H1 (cell line): ENCODE measurements at regions not wholly inside any gene's neighbourhood (a gene's known extent, or its start where the extent isn't known, plus 50 kb on each side); places are given as distances from the start of the nearest gene placed in this dataset.
A peak's percentile ranks its signal among the peaks of the same experiment; 100 is the strongest.

Experiments
- CTCF ChIA-PET: fragments of 300-600 bp; sonication (Branson Sonifier 250); formaldehyde crosslinking; loops from one replicate; lab custom pipeline; 2021; ENCODE audit not compliant: partially characterized antibody; lab: Charles Lee
- POLR2A ChIA-PET: fragments of 300-600 bp; sonication (Branson Sonifier 250); formaldehyde crosslinking; loops from one replicate; lab custom pipeline; 2021; ENCODE audit warnings: inconsistent platforms; ENCODE audit not compliant: partially characterized antibody; lab: Charles Lee
- DNase-seq, 2 experiments: peaks; one replicate each; pipeline versions ENCODE4 v3.0.0 to v3.0.0-alpha.2; 2010 to 2022; ENCODE audit warnings: low spot score in 2 of 2, low read depth in 1 of 2, mixed read lengths in 1 of 2
- FAIRE-seq: peaks from 2 replicates; lab custom pipeline; 2011; peaks lifted over from hg19 to GRCh38; lab: Jason Lieb, UNC
- H2AFZ ChIP-seq: 2 replicates; pipeline ENCODE4 v1.8.1; 2012; ENCODE audit warnings: low read length, inconsistent platforms
- H2AK5ac ChIP-seq: 2 replicates; pipeline ENCODE4 v1.6.1; 2013; ENCODE audit warnings: low read depth, low read length
- H2BK120ac ChIP-seq: replicated peaks from 2 replicates; pipeline ENCODE3; 2013; ENCODE audit warnings: low read depth, low read length, inconsistent platforms
- H2BK12ac ChIP-seq: 2 replicates; pipeline ENCODE4 v1.6.1; 2013; ENCODE audit warnings: low read depth, low read length
- H2BK15ac ChIP-seq: 2 replicates; pipeline ENCODE4 v1.6.1; 2013; ENCODE audit warnings: low read length
- H2BK20ac ChIP-seq: 2 replicates; pipeline ENCODE4 v1.6.1; 2013; ENCODE audit warnings: low read length
- H2BK5ac ChIP-seq: 2 replicates; pipeline ENCODE4 v1.6.1; 2013; ENCODE audit warnings: low read depth, low read length
- H3K14ac ChIP-seq: 2 replicates; pipeline ENCODE4 v1.6.1; 2013; ENCODE audit warnings: inconsistent platforms; ENCODE audit not compliant: insufficient read length
- H3K18ac ChIP-seq: 2 replicates; pipeline ENCODE4 v1.6.1; 2013; ENCODE audit warnings: low read length; ENCODE audit errors: extremely low read depth
- H3K23ac ChIP-seq: 2 replicates; pipeline ENCODE4 v1.6.1; 2013; ENCODE audit warnings: inconsistent platforms; ENCODE audit not compliant: insufficient read length
- H3K23me2 ChIP-seq: 2 replicates; pipeline ENCODE4 v1.6.1; 2013; ENCODE audit warnings: low read depth, low read length
- H3K27ac ChIP-seq: 2 replicates; pipeline ENCODE4 v1.6.1; 2011; ENCODE audit warnings: low read depth, low read length, inconsistent platforms
- H3K27me3 ChIP-seq, 4 experiments: replicated peaks in 1 of 4; 1 replicate in 1 of 4; 2 replicates in 3 of 4; pipeline versions ENCODE4 v1.6.1 to v1.8.1; 2011 to 2013; ENCODE audit warnings: low read length in 3 of 4, mild to moderate bottlenecking in 3 of 4, inconsistent platforms in 2 of 4, mixed read lengths in 2 of 4, moderate library complexity in 1 of 4; ENCODE audit not compliant: control insufficient read depth in 3 of 4, insufficient read depth in 3 of 4; ENCODE audit errors: extremely low read depth in 1 of 4
- H3K36me3 ChIP-seq, 4 experiments: 2 replicates each; pipeline versions ENCODE4 v1.6.1 to v1.8.1; 2011 to 2013; ENCODE audit warnings: mild to moderate bottlenecking in 4 of 4, low read length in 3 of 4, moderate library complexity in 2 of 4, control low read depth in 1 of 4, inconsistent platforms in 1 of 4; ENCODE audit not compliant: insufficient read depth in 4 of 4, control insufficient read depth in 2 of 4
- H3K4ac ChIP-seq: replicated peaks from 2 replicates; pipeline ENCODE3; 2013; ENCODE audit warnings: low read length, low read depth, mixed read lengths, inconsistent platforms; ENCODE audit not compliant: insufficient read length
- H3K4me1 ChIP-seq, 4 experiments: replicated peaks in 1 of 4; 1 replicate in 1 of 4; 2 replicates in 3 of 4; pipeline versions ENCODE4 v1.6.1 to v1.8.1; 2011 to 2013; ENCODE audit warnings: low read length in 3 of 4, inconsistent platforms in 2 of 4, mixed read lengths in 1 of 4; ENCODE audit not compliant: insufficient read depth in 4 of 4, control insufficient read depth in 3 of 4
- H3K4me2 ChIP-seq, 2 experiments: 2 replicates each; pipeline versions ENCODE4 v1.6.1 to v1.8.1; 2011 to 2013; ENCODE audit warnings: low read depth in 2 of 2, low read length in 2 of 2, control low read depth in 1 of 2, inconsistent platforms in 1 of 2, mild to moderate bottlenecking in 1 of 2; ENCODE audit not compliant: insufficient read depth in 1 of 2
- H3K4me3 ChIP-seq, 4 experiments: fragments of 200-600, 300-600 bp in 1 of 4; sonication (generic), shearing (Covaris generic), sonication (Bioruptor Twin) in 1 of 4; 2 replicates each; pipeline versions ENCODE4 v1.5.1 to v1.8.1; 2011 to 2016; ENCODE audit warnings: low read length in 4 of 4, low read depth in 3 of 4, control low read depth in 2 of 4, inconsistent platforms in 2 of 4, mild to moderate bottlenecking in 2 of 4, mixed read lengths in 1 of 4, moderate library complexity in 1 of 4; ENCODE audit not compliant: insufficient read depth in 2 of 4; ENCODE audit errors: extremely low read depth in 1 of 4
- H3K56ac ChIP-seq: replicated peaks from 2 replicates; pipeline ENCODE3; 2013; ENCODE audit warnings: low read depth, mild to moderate bottlenecking, mixed read lengths, low read length, inconsistent platforms; ENCODE audit not compliant: insufficient read length
- H3K79me1 ChIP-seq: 2 replicates; pipeline ENCODE4 v1.6.1; 2013; ENCODE audit warnings: low read depth, low read length, control low read depth
- H3K79me2 ChIP-seq, 2 experiments: 2 replicates each; pipeline versions ENCODE4 v1.6.1 to v1.8.1; 2012 to 2013; ENCODE audit warnings: low read length in 2 of 2, mild to moderate bottlenecking in 2 of 2, inconsistent platforms in 1 of 2; ENCODE audit not compliant: insufficient read depth in 2 of 2, control insufficient read depth in 1 of 2
- H3K9ac ChIP-seq, 4 experiments: replicated peaks in 1 of 4; 1 replicate in 1 of 4; 2 replicates in 3 of 4; pipeline versions ENCODE4 v1.6.1 to v1.8.1; 2011 to 2013; ENCODE audit warnings: low read depth in 3 of 4, low read length in 3 of 4, control low read depth in 2 of 4, mild to moderate bottlenecking in 2 of 4, moderate library complexity in 2 of 4, inconsistent platforms in 1 of 4; ENCODE audit errors: extremely low read depth in 1 of 4
- H3K9me3 ChIP-seq, 2 experiments: 2 replicates each; pipeline versions ENCODE4 v1.6.1 to v1.8.1; 2012 to 2013; ENCODE audit warnings: mild to moderate bottlenecking in 2 of 2, moderate library complexity in 2 of 2, control low read depth in 1 of 2, inconsistent platforms in 1 of 2, low read depth in 1 of 2, low read length in 1 of 2, mixed read lengths in 1 of 2; ENCODE audit not compliant: insufficient read depth in 2 of 2
- H4K20me1 ChIP-seq, 2 experiments: replicated peaks in 1 of 2; 2 replicates each; pipeline versions ENCODE3 to v1.8.1; 2011 to 2013; ENCODE audit warnings: inconsistent platforms in 2 of 2, low read length in 2 of 2, mild to moderate bottlenecking in 1 of 2; ENCODE audit not compliant: insufficient read depth in 2 of 2, control insufficient read depth in 1 of 2
- H4K5ac ChIP-seq: 2 replicates; pipeline ENCODE4 v1.6.1; 2013; ENCODE audit warnings: low read length, low read depth, mixed read lengths, inconsistent platforms; ENCODE audit not compliant: insufficient read length
- H4K8ac ChIP-seq: 2 replicates; pipeline ENCODE4 v1.8.0; 2013; ENCODE audit warnings: mild to moderate bottlenecking, moderate library complexity, low read length, inconsistent platforms; ENCODE audit not compliant: insufficient read depth; ENCODE audit errors: extremely low read depth
- H4K91ac ChIP-seq: replicated peaks from 2 replicates; pipeline ENCODE3; 2013; ENCODE audit warnings: low read length, mixed read lengths, inconsistent platforms; ENCODE audit not compliant: insufficient read length
- ATF3 ChIP-seq: IDR thresholded peaks from 2 replicates; pipeline ENCODE4 v1.6.1; 2011; ENCODE audit warnings: low read depth, mild to moderate bottlenecking, low read length; ENCODE audit not compliant: insufficient read depth
- BACH1 ChIP-seq: IDR thresholded peaks from 2 replicates; pipeline ENCODE4 v1.6.1; 2012; ENCODE audit warnings: low read length, improper control_type of control experiment
- CBX8 ChIP-seq: fragments of 300-800, 300-1000 bp; sonication (generic); IDR thresholded peaks from 2 replicates; pipeline ENCODE4 v1.7.1; 2016; ENCODE audit warnings: low read depth, low read length, borderline replicate concordance
- CHD2 ChIP-seq: IDR thresholded peaks from 2 replicates; pipeline ENCODE4 v1.6.1; 2012; ENCODE audit warnings: low read length, improper control_type of control experiment
- CTBP2 ChIP-seq: IDR thresholded peaks from 2 replicates; pipeline ENCODE4 v1.7.0; 2011; ENCODE audit warnings: borderline replicate concordance, mild to moderate bottlenecking, moderate library complexity, mixed read lengths, low read length; ENCODE audit not compliant: insufficient read depth, insufficient read length
- EP300 ChIP-seq, 2 experiments: IDR thresholded peaks; 1 replicate in 1 of 2; 2 replicates in 1 of 2; pipeline ENCODE4 v1.6.1; 2011 to 2012; ENCODE audit warnings: low read depth in 2 of 2, low read length in 2 of 2, mild to moderate bottlenecking in 2 of 2, borderline replicate concordance in 1 of 2, inconsistent platforms in 1 of 2, moderate library complexity in 1 of 2
- FOSL1 ChIP-seq: IDR thresholded peaks from 2 replicates; pipeline ENCODE4 v1.6.1; 2011; ENCODE audit warnings: mild to moderate bottlenecking, low read depth, low read length, moderate library complexity; ENCODE audit not compliant: insufficient read depth
- JUND ChIP-seq: IDR thresholded peaks from 2 replicates; pipeline ENCODE4 v1.6.1; 2011; ENCODE audit warnings: mild to moderate bottlenecking, improper control_type of control experiment, low read length
- KDM4A ChIP-seq: IDR thresholded peaks from one replicate; pipeline ENCODE4 v1.7.1; 2012; ENCODE audit warnings: low read depth, mild to moderate bottlenecking, moderate library complexity, low read length, inconsistent platforms; ENCODE audit not compliant: severe bottlenecking
- POLR2A ChIP-seq, 2 experiments: IDR thresholded peaks; 1 replicate in 1 of 2; 2 replicates in 1 of 2; pipeline ENCODE4 v1.6.1; 2011; ENCODE audit warnings: low read depth in 2 of 2, low read length in 2 of 2, mild to moderate bottlenecking in 2 of 2; ENCODE audit errors: control extremely low read depth in 1 of 2
- RBBP5 ChIP-seq: IDR thresholded peaks from 2 replicates; pipeline ENCODE4 v1.7.1; 2012; ENCODE audit warnings: low read depth, mild to moderate bottlenecking, inconsistent platforms, low read length, moderate library complexity, borderline replicate concordance
- RXRA ChIP-seq: IDR thresholded peaks from 2 replicates; pipeline ENCODE4 v1.6.1; 2011; ENCODE audit warnings: low read depth, mild to moderate bottlenecking, low read length, moderate library complexity; ENCODE audit not compliant: insufficient read depth
- SIRT6 ChIP-seq: IDR thresholded peaks from one replicate; pipeline ENCODE4 v1.7.1; 2012; ENCODE audit warnings: low read length, inconsistent platforms
- SP2 ChIP-seq: IDR thresholded peaks from 2 replicates; pipeline ENCODE4 v1.6.1; 2012; ENCODE audit warnings: mild to moderate bottlenecking, low read length, inconsistent platforms
- SP4 ChIP-seq: IDR thresholded peaks from 2 replicates; pipeline ENCODE4 v1.6.1; 2012; ENCODE audit warnings: low read length, inconsistent platforms
- TCF12 ChIP-seq: IDR thresholded peaks from 2 replicates; pipeline ENCODE4 v1.6.1; 2011; ENCODE audit warnings: low read depth, mild to moderate bottlenecking, low read length

DNA sequence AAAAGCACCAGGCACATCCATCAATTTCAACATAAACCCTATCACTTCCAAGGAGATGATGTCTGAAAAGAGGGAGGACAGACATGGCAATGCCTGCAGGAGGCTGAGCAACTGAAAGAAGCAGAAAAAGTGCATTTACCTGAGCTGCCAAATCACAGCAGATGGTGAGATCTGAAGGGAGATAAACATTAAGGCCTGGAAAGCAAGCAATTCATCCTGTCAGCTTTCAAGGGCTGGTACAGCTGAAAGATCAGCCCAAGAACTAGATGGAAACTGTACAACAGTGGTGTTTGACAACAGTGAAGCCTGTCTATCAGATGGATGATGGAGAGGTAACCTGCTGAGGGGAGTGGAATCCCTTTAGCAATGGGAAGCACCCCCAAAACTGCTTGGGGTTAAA is 433.2 kb upstream of the ZNF608 start:
- Histone ChIP-seq H4K20me1 (no peaks in the 10 kb centered on the region), H2AK5ac (no peak overlapping the region), H3K4me3 (no peak overlapping the region), H3K27me3 (no peaks in the 10 kb centered on the region), H2BK5ac (no peak overlapping the region), H3K9me3 (peaks cover 0 to 4% of the 10 kb centered on the region in 2 experiments; a peak in 1 of 4 replicates), H3K79me1 (no peaks in the 10 kb centered on the region), H3K4ac (no peak overlapping the region), H3K23me2 (no peaks in the 10 kb centered on the region), H4K8ac (no peak overlapping the region), H3K56ac (no peak overlapping the region), H4K91ac (no peak overlapping the region), H2BK12ac (peak overlapping the region; percentile 40; the same call in 1 of the 2 replicates), H3K4me2 (no peak overlapping the region), H2AFZ (no peak overlapping the region), H3K18ac (no peak overlapping the region), H3K36me3 (no peaks in the 10 kb centered on the region), H2BK120ac (no peak overlapping the region), H3K23ac (no peak overlapping the region), H3K4me1 (peaks cover 0 to 6% (median 0%) of the 10 kb centered on the region in 4 experiments; a peak in 1 of 7 replicates), H3K14ac (no peak overlapping the region), H2BK20ac (no peak overlapping the region), H4K5ac (no peak overlapping the region), H2BK15ac (no peak overlapping the region), H3K27ac (no peak overlapping the region), H3K79me2 (no peaks in the 10 kb centered on the region), H3K9ac (no peak overlapping the region)
- FAIRE-seq (no peak), DNase-seq (no peak)
- POLR2A ChIA-PET, result no interaction called here
- CTCF ChIA-PET, result interaction anchor here (0.6 to 1.3 kb wide), 4 partner anchors 8 to 430 kb away, joined by 3 read pairs; no protein-coding TSS in a partner anchor
- TF ChIP-seq KDM4A (no peak), RXRA (no peak), POLR2A (IDR thresholded peaks at IDR 0.05; ENCODE audit: control extremely low read depth in 1 of 2, low read depth in 2 of 2, low read length in 2 of 2) (no peak), CHD2 (no peak), SP4 (no peak), FOSL1 (no peak), CBX8 (no peak), ATF3 (no peak), EP300 (IDR thresholded peaks at IDR 0.05; ENCODE audit: borderline replicate concordance in 1 of 2, low read depth in 2 of 2, low read length in 2 of 2) (no peak), SIRT6 (no peak), JUND (no peak), CTBP2 (no peak), TCF12 (no peak), BACH1 (no peak), SP2 (no peak), RBBP5 (no peak)
